Panc1 (cell line): ENCODE measurements at regions not wholly inside any gene's neighbourhood (a gene's known extent, or its start where the extent isn't known, plus 50 kb on each side); places are given as distances from the start of the nearest gene placed in this dataset.
A peak's percentile ranks its signal among the peaks of the same experiment; 100 is the strongest.

Source experiments
- ATAC-seq: fragments of 200-7000 bp; cut with Tn5 transposase; 2 replicates; pipeline ENCODE4 v1.9.1; 2020; ENCODE audit warnings: mild to moderate bottlenecking, moderate library complexity
- BruUV-seq: library from RNA; stranded (reverse); fragments of 400-500 nt; replicated peaks from 2 replicates; lab custom pipeline; 2021; lab: Mats Ljungman, UMichigan
- CTCF ChIA-PET: fragments of 300-600 bp; sonication (Branson Sonifier 250); formaldehyde crosslinking; loops from one replicate; lab custom pipeline; 2022; ENCODE audit warnings: antibody characterized with exemption; lab: Charles Lee
- POLR2A ChIA-PET: fragments of 300-600 bp; sonication (Branson Sonifier 250); formaldehyde crosslinking; loops from one replicate; lab custom pipeline; 2022; ENCODE audit warnings: antibody characterized with exemption; lab: Charles Lee
- DNase-seq: peaks from one replicate; pipeline ENCODE4 v3.0.0-alpha.2; 2010; ENCODE audit warnings: low read depth, low spot score
- H3K27ac ChIP-seq: 2 replicates; pipeline ENCODE4 v1.5.1; 2011; ENCODE audit warnings: mild to moderate bottlenecking, low read length, inconsistent platforms
- H3K27me3 ChIP-seq: fragments of 200-500 bp; sonication (Bioruptor generic); 2 replicates; pipeline ENCODE4 v1.6.0; 2014; ENCODE audit warnings: low read length, inconsistent platforms; ENCODE audit not compliant: control insufficient read depth, insufficient read depth
- H3K36me3 ChIP-seq: fragments of 200-500 bp; sonication (Bioruptor generic); 2 replicates; pipeline ENCODE4 v1.5.1; 2014; ENCODE audit warnings: inconsistent platforms, mild to moderate bottlenecking, low read length, moderate library complexity; ENCODE audit not compliant: control insufficient read depth, insufficient read depth
- H3K4me1 ChIP-seq: 2 replicates; pipeline ENCODE4 v1.5.1; 2011; ENCODE audit warnings: inconsistent platforms, mild to moderate bottlenecking, low read length, moderate library complexity; ENCODE audit not compliant: control insufficient read depth, insufficient read depth
- H3K4me3 ChIP-seq, 2 experiments: 2 replicates each; pipeline ENCODE4 v1.5.1; 2011 to 2012; ENCODE audit warnings: low read depth in 2 of 2, low read length in 2 of 2, mild to moderate bottlenecking in 2 of 2, inconsistent platforms in 1 of 2, moderate library complexity in 1 of 2
- H3K9me3 ChIP-seq: fragments of 200-500 bp; sonication (Bioruptor generic); 2 replicates; pipeline ENCODE4 v1.5.1; 2014; ENCODE audit warnings: low read depth, mild to moderate bottlenecking, inconsistent platforms, low read length, moderate library complexity; ENCODE audit not compliant: control insufficient read depth, insufficient read depth
- CTCF ChIP-seq: fragments of 450-650 bp; IDR thresholded peaks from 2 replicates; pipeline ENCODE4 v1.5.1; 2017; ENCODE audit warnings: mild to moderate bottlenecking
- POLR2AphosphoS5 ChIP-seq: IDR thresholded peaks from 2 replicates; pipeline ENCODE4 v1.6.1; 2012; ENCODE audit warnings: mild to moderate bottlenecking, low read depth, low read length, moderate library complexity
- REST ChIP-seq, 2 experiments: IDR thresholded peaks; 2 replicates each; pipeline ENCODE4 v1.6.1; 2011 to 2012; ENCODE audit warnings: low read depth in 2 of 2, control low read depth in 1 of 2, low read length in 1 of 2, mild to moderate bottlenecking in 1 of 2, moderate library complexity in 1 of 2; ENCODE audit not compliant: insufficient read depth in 1 of 2
- SIN3A ChIP-seq: IDR thresholded peaks from 2 replicates; pipeline ENCODE4 v1.6.1; 2012; ENCODE audit warnings: low read depth, mild to moderate bottlenecking, low read length, moderate library complexity, borderline replicate concordance; ENCODE audit not compliant: insufficient read depth
- TCF7L2 ChIP-seq: IDR thresholded peaks from 2 replicates; pipeline ENCODE4 v1.6.1; 2011; ENCODE audit warnings: mild to moderate bottlenecking, low read depth, low read length, inconsistent platforms
- in situ Hi-C: cut with HindIII; loops from 2 replicates; pipeline ENCODE4 v1.10.0; 2016; ENCODE audit warnings: low sequenced_read_pairs, low pct_unique_long_range_greater_than_20kb
- intact Hi-C: fragments of 100-400 bp; cut with micrococcal nuclease; formaldehyde crosslinking; loops from one replicate; pipeline ENCODE4 v1.10.0; 2022; ENCODE audit not compliant: unreplicated experiment

GRCh38 chr7:66517212-66517909 is 111.3 kb upstream of the KCTD7 start:
- Histone ChIP-seq H3K36me3 (no peaks in the 10 kb centered on the region), H3K27me3 (no peaks in the 10 kb centered on the region), H3K4me1 (no peaks in the 10 kb centered on the region), H3K4me3 (no peak overlapping the region), H3K27ac (no peak overlapping the region), H3K9me3 (no peaks in the 10 kb centered on the region)
- ATAC-seq, result no peak
- TF ChIP-seq REST (IDR thresholded peaks at IDR 0.05; ENCODE audit: insufficient read depth in 1 of 2, low read depth in 2 of 2, low read length in 1 of 2) (no peak), TCF7L2 (no peak), SIN3A (no peak), POLR2AphosphoS5 (no peak), CTCF (no peak)
- ChIA-PET POLR2A (interaction anchor here (0.6 kb wide), 2 partner anchors 13 to 72 kb away, joined by 4 to 9 read pairs; no protein-coding TSS in a partner anchor), CTCF (no interaction called here)
- BruUV-seq, result no TSS peak
- DNase-seq, result no peak
- intact Hi-C loops (no loop called here), in situ Hi-C loops (no loop called here)

- DNase-seq, result no peak
- Histone ChIP-seq H3K4me1 (no peaks in the 10 kb centered on the region), H3K27me3 (no peaks in the 10 kb centered on the region), H3K9me3 (no peaks in the 10 kb centered on the region), H3K27ac (no peak overlapping the region), H3K4me3 (no peak overlapping the region), H3K36me3 (no peaks in the 10 kb centered on the region)
- ChIA-PET CTCF (no interaction called here), POLR2A (interaction anchor here (0.6 kb wide), 1 partner anchor 12 kb away, joined by 4 read pairs; no protein-coding TSS in a partner anchor)
- in situ Hi-C loops, result no loop called here
- ATAC-seq, result peak; percentile 12; the same call in 1 of the 2 replicates
- no peak for TF ChIP-seq POLR2AphosphoS5
- TF ChIP-seq REST (IDR thresholded peaks at IDR 0.05; ENCODE audit: insufficient read depth in 1 of 2, low read depth in 2 of 2, low read length in 1 of 2), result no peak
- no peak for TF ChIP-seq CTCF
- intact Hi-C loops, result no loop called here
- no TSS peak for BruUV-seq
Observed at GRCh38 chr7:66518151-66518691, 110.5 kb upstream of the KCTD7 start.
